HG02759 (cell line): ENCODE measurements at regions not wholly inside any gene's neighbourhood (a gene's known extent, or its start where the extent isn't known, plus 50 kb on each side); places are given as distances from the start of the nearest gene placed in this dataset.

ENCODE experiments used
- ATAC-seq: cut with Tn5 transposase; IDR thresholded peaks from one replicate; pipeline ENCODE4 v1.9.1; 2021; ENCODE audit warnings: mild to moderate bottlenecking, moderate library complexity; ENCODE audit not compliant: unreplicated experiment

- no peak for ATAC-seq
These were observed 58.5 kb downstream of the DLL1 start for GRCh38 chr6:170232186-170233002.

DNA sequence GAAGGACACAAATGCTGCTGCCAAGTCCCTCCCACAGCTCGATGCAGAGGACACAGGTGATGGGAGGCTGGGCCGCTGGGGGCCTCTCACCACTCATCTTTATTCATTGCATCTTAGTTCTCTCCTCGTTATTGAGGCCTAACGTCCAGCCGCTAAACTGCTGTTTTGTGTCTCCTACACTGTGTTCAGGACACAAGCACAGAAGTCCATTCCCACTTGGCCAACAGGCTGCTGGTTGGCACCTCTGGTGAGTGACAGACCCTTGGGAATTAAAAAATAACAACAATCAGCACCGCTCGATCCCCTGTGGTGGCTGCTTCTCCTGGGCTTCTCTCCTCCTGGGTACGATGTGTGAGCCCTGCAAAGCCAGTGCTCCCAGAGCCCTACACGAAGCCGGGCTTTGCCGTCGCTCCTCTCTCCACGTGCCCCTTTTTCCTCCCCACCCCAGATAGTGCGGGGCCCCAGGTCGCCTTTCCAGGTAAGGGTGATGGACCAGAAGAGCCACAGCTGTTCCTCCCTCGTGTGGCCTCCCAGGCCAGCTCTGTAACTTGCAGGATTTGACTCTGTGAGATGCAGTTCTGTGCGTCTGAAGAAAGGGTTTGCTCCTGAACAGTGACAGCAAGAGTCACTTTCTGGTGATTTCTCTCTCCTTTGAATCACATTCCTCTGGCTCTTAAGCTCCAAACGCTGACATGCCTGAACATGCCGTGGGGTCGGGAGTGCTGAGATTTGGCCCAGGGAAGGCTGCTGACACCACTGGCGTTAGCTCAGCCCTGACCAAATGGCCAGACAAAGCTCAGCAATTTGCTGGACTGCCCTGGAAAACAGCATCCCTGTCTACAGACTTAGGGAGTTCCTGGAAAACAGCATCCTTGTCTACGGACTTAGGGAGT lies 59.3 kb downstream of the DLL1 start:
- ATAC-seq = no peak

- no peak for ATAC-seq
These were observed 60.2 kb downstream of the DLL1 start for GRCh38 chr6:170230520-170231292.

DNA sequence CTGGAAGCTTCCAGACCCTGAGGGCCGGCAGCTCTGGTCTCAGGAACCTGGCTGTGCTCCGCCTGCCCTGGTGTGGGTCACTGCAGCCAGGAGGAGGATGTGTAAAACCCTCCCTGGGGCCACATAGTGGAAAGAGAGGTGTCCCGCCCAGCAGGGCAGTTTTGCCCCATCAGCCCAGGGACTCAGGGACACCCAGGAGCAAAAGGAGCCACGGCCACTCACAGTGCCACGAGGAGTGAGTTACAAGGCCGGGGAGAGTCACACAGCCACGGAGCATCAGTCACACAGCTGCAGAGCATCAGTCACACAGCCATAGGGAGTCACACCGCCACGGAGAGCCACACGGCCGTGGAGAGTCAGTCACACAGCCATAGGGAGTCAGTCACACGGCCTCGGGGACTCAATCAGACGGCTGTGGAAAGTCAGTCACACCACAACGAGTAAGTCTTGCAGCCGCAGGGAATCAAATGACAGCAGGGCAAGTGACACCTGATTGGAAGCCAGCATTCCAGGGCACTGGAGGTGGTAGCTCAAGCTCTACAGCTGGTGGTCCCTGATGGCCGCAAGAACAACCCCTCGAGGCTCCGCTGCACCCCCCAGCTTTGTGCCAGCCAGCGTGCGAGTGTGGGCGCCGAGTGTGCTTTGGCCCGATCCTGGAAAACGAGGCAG lies 60.9 kb downstream of the DLL1 start:
- ATAC-seq = no peak

DNA sequence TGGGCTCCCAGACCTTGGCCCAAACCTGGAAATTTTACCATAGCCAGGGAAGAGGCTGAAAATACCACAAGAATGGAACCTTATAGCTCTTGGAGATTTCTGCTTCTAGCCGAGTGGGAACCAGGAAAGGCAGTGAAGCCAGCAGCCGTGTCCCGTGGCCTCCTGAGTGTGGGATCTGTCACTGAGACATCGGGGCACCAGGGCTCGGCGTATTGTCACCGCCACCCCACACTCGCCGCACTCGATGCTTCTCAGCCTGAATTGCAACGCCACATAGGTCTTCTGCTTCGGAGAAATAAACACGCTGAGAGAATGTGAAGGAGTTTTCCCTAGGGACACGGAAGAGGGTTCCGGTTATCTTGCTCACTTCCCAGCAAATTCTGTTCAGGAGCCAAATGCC lies 61.5 kb downstream of the DLL1 start:
- no peak for ATAC-seq

- ATAC-seq = no peak
These were observed 62.0 kb downstream of the DLL1 start for GRCh38 chr6:170228946-170229310.

DNA sequence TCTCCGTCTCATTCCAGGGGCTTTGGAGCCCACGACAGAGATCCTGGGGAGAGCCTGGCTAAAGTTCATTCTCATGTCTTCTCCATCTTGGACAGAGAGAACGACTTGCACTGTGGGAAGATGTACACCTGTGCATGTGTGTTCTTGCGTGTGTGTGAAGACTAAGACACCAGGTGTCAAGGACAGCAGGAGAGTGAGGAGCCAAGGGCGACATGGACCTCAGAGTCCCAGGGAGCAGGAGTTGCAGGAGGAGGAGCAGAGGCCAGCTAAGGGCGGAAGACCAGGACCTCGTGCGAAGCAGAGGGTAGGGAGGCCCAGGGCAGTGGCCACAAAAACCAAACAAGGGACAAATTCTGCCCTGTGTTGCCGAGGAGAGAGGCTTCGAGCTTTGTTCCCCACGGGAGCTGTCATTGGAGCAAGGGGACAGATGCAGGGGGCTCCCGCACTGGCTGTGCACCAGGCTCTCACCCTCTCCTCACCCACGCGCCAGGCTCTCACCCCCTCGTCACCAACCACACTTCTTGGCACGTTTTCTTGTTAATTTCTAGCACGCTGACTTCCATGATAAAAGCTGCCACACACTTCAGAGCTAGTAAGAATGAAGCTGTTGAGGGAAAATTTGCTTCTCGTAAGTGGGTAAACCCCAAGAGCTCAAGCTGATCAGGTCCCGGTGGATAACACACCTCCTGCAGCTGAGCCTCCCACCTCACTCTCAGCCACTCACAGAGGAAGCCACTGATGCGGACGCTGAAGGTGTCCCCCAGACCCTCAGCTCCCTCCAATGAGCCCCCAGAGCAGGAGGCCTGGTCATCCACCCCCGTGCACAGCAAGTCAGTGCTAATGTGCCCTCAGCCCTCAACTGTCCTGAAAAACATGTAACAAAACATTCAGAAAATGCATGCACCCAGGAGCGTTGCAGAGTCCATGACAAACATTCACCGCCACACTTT lies 62.6 kb downstream of the DLL1 start:
- no peak for ATAC-seq

GRCh38 chr6:170227521-170227983 lies 63.3 kb downstream of the DLL1 start:
- no peak for ATAC-seq

GRCh38 chr6:170226647-170227046 lies 64.2 kb downstream of the DLL1 start:
- ATAC-seq = no peak

GRCh38 chr6:170225852-170226417 lies 64.9 kb downstream of the DLL1 start:
- ATAC-seq = no peak

DNA sequence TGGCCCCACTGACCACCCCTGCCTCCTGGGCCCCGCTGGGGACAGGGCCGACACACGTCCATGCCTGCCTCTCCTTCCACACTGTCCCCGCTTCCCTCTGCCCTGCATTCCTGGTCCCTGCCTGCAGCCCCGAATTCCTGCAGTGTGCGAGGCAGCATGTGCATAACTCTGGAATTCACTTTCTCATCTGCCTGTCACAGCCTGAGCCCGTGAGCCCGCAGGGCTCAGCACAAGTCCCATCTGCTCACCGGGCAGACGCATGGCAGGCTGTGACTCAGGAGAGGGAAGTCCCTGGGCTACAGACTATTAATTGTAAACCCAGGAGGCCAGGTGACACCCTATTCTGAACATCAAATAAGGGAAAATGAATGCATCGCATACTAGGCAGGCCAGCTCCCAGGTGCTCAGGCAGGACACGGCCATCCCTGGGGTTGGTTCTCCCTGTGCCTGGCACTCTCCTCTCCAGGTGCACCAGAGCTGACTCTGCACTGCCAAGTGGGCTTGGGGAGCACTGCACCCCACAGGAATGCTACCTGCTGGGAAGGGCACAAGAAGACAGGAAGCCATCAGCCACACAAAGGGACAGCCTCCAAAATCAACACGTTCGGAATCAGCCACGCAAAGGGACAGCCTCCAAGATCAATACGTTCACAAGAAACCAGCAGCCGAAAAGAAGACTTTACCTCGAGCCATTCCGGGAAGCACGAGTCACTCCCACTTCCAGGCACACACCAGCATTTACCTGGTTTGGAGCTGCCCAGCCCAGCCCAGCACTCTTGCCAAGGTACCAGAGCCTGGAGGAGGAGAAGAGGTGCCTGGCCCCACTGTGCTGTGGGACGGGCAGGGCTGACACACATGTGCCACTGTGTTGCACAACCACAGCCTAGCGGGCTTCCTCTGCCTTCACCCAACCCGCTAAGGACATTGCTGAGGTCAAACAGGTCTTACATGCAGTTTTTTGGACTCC lies 65.9 kb downstream of the DLL1 start:
- ATAC-seq = no peak

DNA sequence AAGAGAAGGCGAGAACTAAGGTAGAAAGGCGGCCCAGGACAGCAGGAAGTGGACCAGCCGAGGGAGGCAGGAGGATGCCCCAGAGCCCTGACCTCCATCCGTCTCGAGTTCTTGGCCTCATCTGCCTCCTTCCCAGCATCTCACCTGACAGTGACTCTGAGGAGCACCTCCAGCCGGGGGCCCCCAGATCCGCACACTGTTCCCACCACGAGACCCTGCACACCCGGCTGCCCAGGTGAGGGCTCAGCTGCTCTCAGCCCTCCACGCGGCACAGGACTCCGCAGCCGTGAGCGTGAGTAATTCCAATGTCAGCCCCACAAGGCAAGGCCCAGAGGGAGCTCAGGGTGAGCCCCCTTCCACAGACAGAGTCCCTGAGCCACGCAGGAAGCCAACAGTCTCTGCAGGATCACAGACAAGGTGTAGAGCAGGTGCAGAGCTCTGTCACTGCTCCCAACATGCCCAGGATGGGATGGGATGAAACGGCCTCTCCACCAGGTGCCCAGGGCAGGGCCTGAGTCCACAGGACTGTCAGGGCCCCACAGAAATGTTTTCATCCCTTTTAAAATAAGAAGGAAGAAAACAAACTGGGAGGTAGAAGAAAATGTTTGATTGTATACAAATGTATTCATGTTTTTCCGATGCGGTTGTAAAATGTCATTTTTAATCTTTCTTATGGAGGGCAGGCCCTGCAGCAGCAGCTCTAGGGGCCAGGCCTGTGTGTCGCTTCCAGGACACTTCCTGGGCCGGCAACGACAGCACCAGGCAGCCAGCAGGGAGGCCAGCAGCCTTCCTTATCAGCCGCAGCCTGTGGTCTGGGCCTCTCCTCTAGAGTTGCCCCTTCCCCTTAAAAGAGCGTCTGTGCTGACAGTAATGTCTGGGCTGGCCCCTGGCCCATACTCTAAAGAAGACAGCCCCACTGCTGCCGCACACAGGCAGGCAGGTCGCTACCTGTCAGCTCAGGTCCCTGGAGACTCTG lies 66.9 kb downstream of the DLL1 start:
- no peak for ATAC-seq

DNA sequence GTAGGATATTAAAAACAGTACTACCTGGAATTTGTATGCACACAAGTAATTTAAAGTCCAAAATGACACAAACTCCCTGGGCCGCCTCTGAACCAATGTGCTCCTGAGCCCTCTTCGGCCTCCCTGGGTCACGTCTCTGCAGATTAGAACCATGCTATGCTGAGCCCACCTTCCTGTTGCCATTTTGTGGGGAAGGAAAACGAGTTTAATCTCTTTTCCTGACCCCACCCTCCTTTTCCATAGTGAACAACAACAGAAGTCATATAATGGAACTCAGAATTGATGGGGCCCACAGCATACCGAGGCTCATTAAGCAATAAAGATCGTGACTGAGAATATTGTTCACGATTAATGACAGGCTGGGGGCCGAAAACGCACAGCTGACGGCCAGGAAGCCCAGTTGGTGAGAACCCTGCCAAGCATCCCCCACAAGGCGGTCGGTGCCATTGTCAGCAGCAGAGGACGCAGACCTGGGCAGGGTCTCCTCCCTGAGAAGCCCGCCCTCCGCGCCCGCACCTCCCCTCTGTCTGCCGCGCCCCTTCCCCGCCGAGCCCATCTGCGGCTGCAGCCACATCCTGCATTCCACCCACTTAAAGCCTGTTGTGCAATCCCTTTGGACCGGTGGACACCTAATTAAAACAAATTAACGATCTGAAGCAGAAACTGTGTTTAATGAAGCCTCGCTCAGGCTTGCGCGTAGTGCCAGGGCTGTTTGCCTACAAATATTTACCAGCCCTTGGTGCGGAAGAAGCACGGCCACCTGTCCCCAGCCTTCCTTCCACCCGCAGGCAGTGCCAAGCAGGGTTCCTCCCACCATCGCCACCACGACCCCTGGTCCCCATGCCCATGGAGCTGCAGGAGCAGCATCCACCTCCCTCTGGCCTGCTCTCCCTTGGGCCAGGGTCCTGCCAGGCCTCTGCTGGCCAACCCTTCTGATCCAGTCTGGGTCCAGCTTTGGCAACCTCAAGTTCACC lies 68.1 kb downstream of the DLL1 start:
- ATAC-seq = no peak

DNA sequence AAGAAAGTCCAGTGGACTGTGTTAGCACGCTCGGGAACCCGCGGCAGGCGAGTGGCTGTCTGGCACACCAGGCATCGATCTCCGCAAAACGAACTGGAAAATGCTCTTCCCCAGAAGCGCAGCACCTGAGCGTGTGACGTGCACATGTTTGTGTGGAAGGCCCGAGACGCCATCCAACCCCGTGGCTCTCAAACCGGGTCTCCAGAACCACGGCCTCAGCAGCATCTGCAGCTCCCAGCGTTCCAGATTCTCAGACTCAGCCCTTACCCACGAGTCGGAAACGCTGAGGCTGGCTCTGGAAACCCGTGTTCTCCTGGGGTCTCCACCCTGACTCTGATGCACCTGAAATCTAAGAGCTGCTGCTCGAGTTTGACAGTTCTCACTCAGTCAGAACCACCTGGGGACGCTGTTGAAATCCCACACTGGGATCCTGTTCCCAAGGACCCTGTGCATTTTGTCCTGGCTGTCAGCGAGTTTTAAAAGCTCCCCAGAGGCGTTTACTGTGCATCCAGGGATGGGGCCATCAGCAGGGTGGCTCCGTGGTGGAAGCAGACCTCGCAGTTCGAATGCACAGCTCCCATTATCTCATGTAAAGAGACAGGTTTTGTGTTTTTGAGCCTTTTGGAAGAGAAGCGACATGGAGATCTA lies 69.0 kb downstream of the DLL1 start:
- no peak for ATAC-seq

- no peak for ATAC-seq
These were observed 69.7 kb downstream of the DLL1 start for GRCh38 chr6:170221052-170221752.
